CD4-positive, alpha-beta T cell (primary cell): ENCODE measurements at regions not wholly inside any gene's neighbourhood (a gene's known extent, or its start where the extent isn't known, plus 50 kb on each side); places are given as distances from the start of the nearest gene placed in this dataset.
"Not testable (repeated sequence)": the region's sequence is repeated elsewhere in the genome, so short reads cannot be mapped to it uniquely, and the experiment has no call there.

Experiments
- ATAC-seq: fragments of 200-7000 bp; cut with Tn5 transposase; one replicate; pipeline ENCODE4 v1.10.0; 2022; ENCODE audit warnings: mild to moderate bottlenecking; ENCODE audit not compliant: poor library complexity
- CTCF ChIA-PET: fragments of 350-600 bp; sonication (Branson Sonifier 250); formaldehyde crosslinking; loops from one replicate; lab custom pipeline; 2021; ENCODE audit warnings: antibody characterized with exemption, inconsistent platforms; lab: Charles Lee
- POLR2A ChIA-PET: fragments of 350-600 bp; sonication (Branson Sonifier 250); formaldehyde crosslinking; loops from one replicate; lab custom pipeline; 2021; ENCODE audit warnings: antibody characterized with exemption, inconsistent platforms; lab: Charles Lee
- DNase-seq, 14 experiments: peaks; one replicate each; pipeline ENCODE4 v3.0.0-alpha.2; 2013 to 2020; ENCODE audit warnings: mixed read lengths in 2 of 14
- H3K27ac ChIP-seq, 2 donors: one replicate each; pipeline versions ENCODE4 v1.5.1 to v1.7.0; 2013; ENCODE audit warnings: low read length in 2 of 2, low read depth in 1 of 2, mild to moderate bottlenecking in 1 of 2
- H3K27me3 ChIP-seq, 2 experiments: 1 replicate in 1 of 2; 2 replicates in 1 of 2; pipeline versions ENCODE4 v1.6.1 to v1.7.0; 2013; ENCODE audit warnings: low read length in 2 of 2, control low read depth in 1 of 2, mild to moderate bottlenecking in 1 of 2, moderate library complexity in 1 of 2; ENCODE audit not compliant: insufficient read depth in 2 of 2, control insufficient read depth in 1 of 2
- H3K36me3 ChIP-seq: one replicate; pipeline ENCODE4 v1.6.1; 2013; ENCODE audit warnings: low read length, control low read depth; ENCODE audit not compliant: insufficient read depth
- H3K4me1 ChIP-seq: one replicate; pipeline ENCODE4 v1.6.1; 2013; ENCODE audit warnings: low read length, control low read depth; ENCODE audit not compliant: insufficient read depth
- H3K4me3 ChIP-seq: one replicate; pipeline ENCODE4 v1.5.1; 2013; ENCODE audit warnings: mild to moderate bottlenecking, low read length, moderate library complexity
- H3K9me3 ChIP-seq, 2 experiments: 1 replicate in 1 of 2; 2 replicates in 1 of 2; pipeline versions ENCODE4 v1.6.1 to v1.7.0; 2013; ENCODE audit warnings: low read length in 2 of 2, mild to moderate bottlenecking in 2 of 2, control low read depth in 1 of 2, moderate library complexity in 1 of 2; ENCODE audit not compliant: control insufficient read depth in 1 of 2, insufficient read depth in 1 of 2
- H3K27ac Mint-ChIP-seq: one replicate; pipeline ENCODE4 v1.8.0; 2020; ENCODE audit warnings: mixed read lengths
- H3K27me3 Mint-ChIP-seq: one replicate; pipeline ENCODE4 v1.8.0; 2021; ENCODE audit warnings: mixed read lengths
- H3K36me3 Mint-ChIP-seq: one replicate; pipeline ENCODE4 v1.8.0; 2021; ENCODE audit warnings: low read depth, mixed read lengths
- H3K4me1 Mint-ChIP-seq: one replicate; pipeline ENCODE4 v1.8.0; 2021; ENCODE audit warnings: low read depth, mixed read lengths
- H3K4me3 Mint-ChIP-seq: one replicate; pipeline ENCODE4 v1.8.0; 2020; ENCODE audit warnings: mild to moderate bottlenecking, mixed read lengths
- H3K9me3 Mint-ChIP-seq: one replicate; pipeline ENCODE4 v1.8.0; 2020; ENCODE audit warnings: mixed read lengths
- intact Hi-C, 2 experiments: fragments of 100-400 bp; cut with DNase I in 1 of 2; cut with micrococcal nuclease in 1 of 2; formaldehyde crosslinking; loops; one replicate each; pipeline versions ENCODE4 v1.15.1 to v1.9.0; 2023 to 2025; cut with DNase I, micrococcal nuclease
- TF ChIP-seq, protein P1 (sequence below): fragments of 200-600 bp; IDR thresholded peaks from one replicate; pipeline ENCODE4 v1.8.0; 2022; ENCODE audit warnings: antibody characterized with exemption, mild to moderate bottlenecking

- intact Hi-C loops: no loop called here
- no peaks in the 10 kb centered on the region for H3K36me3 Mint-ChIP-seq
- Histone ChIP-seq H3K27ac (no peak overlapping the region), H3K36me3 (no peaks in the 10 kb centered on the region), H3K4me3 (no peak overlapping the region), H3K4me1 (no peaks in the 10 kb centered on the region), H3K9me3 (peaks cover 0 to 8% of the 10 kb centered on the region in 2 experiments), H3K27me3 (no peaks in the 10 kb centered on the region)
- peaks cover 2% of the 10 kb centered on the region for H3K9me3 Mint-ChIP-seq
- ATAC-seq (no peak), DNase-seq (no peak)
- TF ChIP-seq, protein P1, sequence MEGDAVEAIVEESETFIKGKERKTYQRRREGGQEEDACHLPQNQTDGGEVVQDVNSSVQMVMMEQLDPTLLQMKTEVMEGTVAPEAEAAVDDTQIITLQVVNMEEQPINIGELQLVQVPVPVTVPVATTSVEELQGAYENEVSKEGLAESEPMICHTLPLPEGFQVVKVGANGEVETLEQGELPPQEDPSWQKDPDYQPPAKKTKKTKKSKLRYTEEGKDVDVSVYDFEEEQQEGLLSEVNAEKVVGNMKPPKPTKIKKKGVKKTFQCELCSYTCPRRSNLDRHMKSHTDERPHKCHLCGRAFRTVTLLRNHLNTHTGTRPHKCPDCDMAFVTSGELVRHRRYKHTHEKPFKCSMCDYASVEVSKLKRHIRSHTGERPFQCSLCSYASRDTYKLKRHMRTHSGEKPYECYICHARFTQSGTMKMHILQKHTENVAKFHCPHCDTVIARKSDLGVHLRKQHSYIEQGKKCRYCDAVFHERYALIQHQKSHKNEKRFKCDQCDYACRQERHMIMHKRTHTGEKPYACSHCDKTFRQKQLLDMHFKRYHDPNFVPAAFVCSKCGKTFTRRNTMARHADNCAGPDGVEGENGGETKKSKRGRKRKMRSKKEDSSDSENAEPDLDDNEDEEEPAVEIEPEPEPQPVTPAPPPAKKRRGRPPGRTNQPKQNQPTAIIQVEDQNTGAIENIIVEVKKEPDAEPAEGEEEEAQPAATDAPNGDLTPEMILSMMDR: no peak
- peaks cover 12% of the 10 kb centered on the region for H3K27me3 Mint-ChIP-seq
- ChIA-PET CTCF (no interaction called here), POLR2A (no interaction called here)
- no peaks in the 10 kb centered on the region for H3K4me1 Mint-ChIP-seq
- no peak overlapping the region for H3K27ac Mint-ChIP-seq
- H3K4me3 Mint-ChIP-seq: no peak overlapping the region
Observed at GRCh38 chr11:71130106-71130505, 122.3 kb downstream of the SHANK2 start.

DNA sequence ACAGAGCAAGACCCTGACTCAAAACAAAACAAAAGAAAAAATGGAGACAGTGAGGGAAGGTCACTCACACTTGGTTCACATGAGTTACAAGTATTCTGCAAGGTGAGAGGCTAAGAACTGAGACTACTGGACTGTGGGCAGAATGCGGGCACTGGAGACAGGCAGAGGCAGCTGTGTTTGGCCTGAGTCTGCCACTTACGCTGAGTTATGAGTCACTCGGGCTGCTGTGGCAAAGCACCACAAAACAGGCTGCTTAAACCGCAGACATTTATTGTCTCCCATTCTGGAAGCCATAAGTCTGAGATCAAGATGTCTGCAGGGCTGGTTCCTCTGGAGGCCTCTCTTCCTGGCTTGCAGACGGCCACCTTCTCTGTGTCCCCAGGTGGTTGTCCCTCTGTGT, 122.8 kb downstream of the SHANK2 start:
- H3K4me1 Mint-ChIP-seq: no peaks in the 10 kb centered on the region

GRCh38 chr11:71127806-71128205, 124.6 kb downstream of the SHANK2 start:
- POLR2A ChIA-PET: no interaction called here
- Histone ChIP-seq H3K4me3 (no peak overlapping the region), H3K27me3 (no peaks in the 10 kb centered on the region), H3K9me3 (peaks cover 0 to 8% of the 10 kb centered on the region in 2 experiments), H3K27ac (no peak overlapping the region), H3K4me1 (no peaks in the 10 kb centered on the region), H3K36me3 (no peaks in the 10 kb centered on the region)
- DNase-seq: no peak
- intact Hi-C loops: no loop called here
- ATAC-seq: no peak
- CTCF ChIA-PET: no interaction called here
- H3K27ac Mint-ChIP-seq: no peak overlapping the region
- H3K36me3 Mint-ChIP-seq: no peaks in the 10 kb centered on the region
- peaks cover 5% of the 10 kb centered on the region for H3K9me3 Mint-ChIP-seq
- TF ChIP-seq, protein P1: no peak
- no peaks in the 10 kb centered on the region for H3K4me1 Mint-ChIP-seq
- no peak overlapping the region for H3K4me3 Mint-ChIP-seq
- H3K27me3 Mint-ChIP-seq: peaks cover 12% of the 10 kb centered on the region

More for the DNA sequence above, 122.8 kb downstream of the SHANK2 start:
- ATAC-seq: no peak
- peaks cover 12% of the 10 kb centered on the region for H3K27me3 Mint-ChIP-seq
- intact Hi-C loops: no loop called here
- no peak for DNase-seq
- no peaks in the 10 kb centered on the region for H3K4me1 ChIP-seq
- no peaks in the 10 kb centered on the region for H3K9me3 Mint-ChIP-seq
- TF ChIP-seq, protein P1: no peak
- H3K27me3 ChIP-seq: no peaks in the 10 kb centered on the region
- H3K27ac Mint-ChIP-seq: no peak overlapping the region
- no peak overlapping the region for H3K4me3 ChIP-seq
- no peaks in the 10 kb centered on the region for H3K36me3 Mint-ChIP-seq
- CTCF ChIA-PET: no interaction called here
- H3K36me3 ChIP-seq: no peaks in the 10 kb centered on the region
- no peak overlapping the region for H3K4me3 Mint-ChIP-seq
- peaks cover 0 to 5% of the 10 kb centered on the region in 2 experiments for H3K9me3 ChIP-seq
- no peak overlapping the region for H3K27ac ChIP-seq
- POLR2A ChIA-PET: interaction anchor here (0.6 kb wide), 1 partner anchor 159 kb away, joined by 3 read pairs; no protein-coding TSS in a partner anchor

DNA sequence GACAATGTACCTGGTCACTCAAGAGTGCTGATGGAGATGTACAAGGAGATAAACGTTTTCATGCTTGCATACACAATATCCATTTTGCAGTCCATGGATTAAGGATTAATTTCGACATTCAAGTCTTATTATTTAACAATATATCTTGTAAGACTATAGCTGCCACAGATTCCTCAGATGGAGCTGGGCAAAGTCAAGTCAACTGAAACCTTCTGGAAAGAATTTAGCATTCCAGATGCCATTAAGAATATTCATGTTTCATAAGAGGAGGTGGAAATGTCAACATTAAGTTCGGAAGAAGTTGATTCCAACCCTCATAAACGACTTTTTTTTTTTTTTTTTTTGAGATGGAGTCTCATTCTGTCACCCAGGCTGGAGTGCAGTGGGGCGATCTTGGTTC, 126.0 kb downstream of the SHANK2 start:
- intact Hi-C loops, H3K27me3 ChIP-seq, H3K9me3 Mint-ChIP-seq, H3K4me1 ChIP-seq, H3K4me1 Mint-ChIP-seq, H3K27ac ChIP-seq, H3K36me3 Mint-ChIP-seq, POLR2A ChIA-PET, H3K27ac Mint-ChIP-seq, H3K4me3 Mint-ChIP-seq, CTCF ChIA-PET, H3K9me3 ChIP-seq, H3K36me3 ChIP-seq, H3K4me3 ChIP-seq, DNase-seq, ATAC-seq, H3K27me3 Mint-ChIP-seq: not testable (repeated sequence)
